ENCODE measurements at regions not wholly inside any gene's neighbourhood (a gene's known extent, or its start where the extent isn't known, plus 50 kb on each side); places are given as distances from the start of the nearest gene placed in this dataset.

DNA sequence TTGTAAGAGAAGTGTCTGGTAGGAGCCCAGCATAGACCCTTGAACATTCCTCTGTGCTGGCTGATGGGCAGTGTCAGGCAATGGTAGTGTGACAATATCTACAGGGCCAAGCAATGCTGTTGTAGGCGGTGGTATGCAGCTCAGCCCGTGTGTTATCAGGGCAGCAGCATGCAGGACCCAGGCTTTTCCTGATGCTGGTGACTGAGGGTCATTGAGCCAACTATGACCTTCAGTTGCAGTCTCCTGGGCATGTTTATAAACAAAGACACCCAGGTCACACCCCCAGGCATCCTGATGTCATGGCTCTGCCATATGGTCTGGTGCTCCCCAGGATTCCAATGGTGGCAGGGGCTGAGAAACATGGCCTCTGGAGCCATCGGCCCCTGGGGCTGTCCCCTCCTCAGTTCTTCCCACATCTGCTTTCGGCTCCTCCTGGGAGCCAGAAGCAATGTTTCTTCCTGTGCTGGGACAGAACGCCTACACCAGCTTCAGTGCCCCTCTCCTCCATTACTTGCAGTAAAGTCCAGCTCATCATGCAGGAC lies 518.0 kb upstream of the HS6ST1 start:
- DNase-seq (ENCODE audit: low read depth in 2 of 2): no peak

GRCh38 chr2:128838244-128838643 lies 519.6 kb upstream of the HS6ST1 start:
- no peak for DNase-seq (ENCODE audit: low read depth in 2 of 2)

GRCh38 chr2:128841803-128842202 lies 523.1 kb upstream of the HS6ST1 start:
- no peak for DNase-seq (ENCODE audit: low read depth in 2 of 2)

DNA sequence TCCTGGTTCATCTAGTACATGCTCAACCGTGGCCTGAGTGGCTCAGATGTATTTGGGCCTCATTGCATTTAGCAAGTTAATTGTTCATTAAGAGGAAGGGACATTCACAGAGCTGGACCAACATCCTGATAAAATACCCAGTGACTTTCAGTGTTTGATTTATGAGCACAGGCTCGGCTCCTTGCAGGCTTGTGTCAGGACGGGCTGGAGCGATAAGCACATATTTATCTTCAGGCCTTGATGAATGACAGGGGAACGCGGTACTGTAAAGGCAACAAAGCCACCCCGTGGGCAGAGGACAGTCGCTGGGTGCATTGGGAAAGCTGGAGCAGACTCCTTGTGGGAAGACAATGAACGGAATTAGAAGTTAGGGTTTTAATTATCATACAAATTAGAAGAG lies 548.6 kb upstream of the HS6ST1 start:
- no peak for DNase-seq (ENCODE audit: low read depth in 2 of 2)

DNA sequence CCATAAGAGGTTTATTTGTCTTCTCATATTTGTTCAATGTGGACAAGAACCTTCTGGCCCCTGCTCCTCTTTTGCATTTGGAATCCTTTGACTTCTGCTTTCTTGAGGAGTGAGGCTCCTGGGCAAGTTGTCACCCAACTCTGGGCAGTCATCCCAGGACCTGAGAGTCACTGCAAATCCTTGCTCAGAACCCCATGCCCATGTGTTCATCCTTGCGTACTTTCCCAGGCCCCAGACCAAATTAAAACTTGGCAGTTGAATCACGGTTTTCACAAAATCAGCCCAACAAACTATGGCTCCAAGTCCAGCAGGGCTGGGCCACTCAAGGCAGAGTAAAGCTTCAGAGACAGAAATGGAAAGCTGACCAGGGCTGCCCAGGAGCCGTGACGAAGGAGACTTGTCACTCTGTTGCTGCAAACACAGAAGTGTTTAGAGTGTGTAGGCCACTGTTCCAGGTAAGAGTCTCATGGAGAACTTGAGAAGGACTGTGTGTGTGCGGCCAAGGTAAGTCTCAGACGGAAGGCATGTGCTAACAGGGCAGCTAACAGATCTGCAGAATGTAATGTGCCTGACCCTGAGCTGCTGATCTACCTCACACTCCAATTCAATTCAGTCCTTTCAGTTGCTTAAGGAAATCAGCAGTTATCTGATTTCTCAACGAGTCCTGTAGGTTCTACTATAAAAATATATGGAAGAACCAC lies 549.4 kb upstream of the HS6ST1 start:
- DNase-seq (ENCODE audit: low read depth in 2 of 2): no peak

DNA sequence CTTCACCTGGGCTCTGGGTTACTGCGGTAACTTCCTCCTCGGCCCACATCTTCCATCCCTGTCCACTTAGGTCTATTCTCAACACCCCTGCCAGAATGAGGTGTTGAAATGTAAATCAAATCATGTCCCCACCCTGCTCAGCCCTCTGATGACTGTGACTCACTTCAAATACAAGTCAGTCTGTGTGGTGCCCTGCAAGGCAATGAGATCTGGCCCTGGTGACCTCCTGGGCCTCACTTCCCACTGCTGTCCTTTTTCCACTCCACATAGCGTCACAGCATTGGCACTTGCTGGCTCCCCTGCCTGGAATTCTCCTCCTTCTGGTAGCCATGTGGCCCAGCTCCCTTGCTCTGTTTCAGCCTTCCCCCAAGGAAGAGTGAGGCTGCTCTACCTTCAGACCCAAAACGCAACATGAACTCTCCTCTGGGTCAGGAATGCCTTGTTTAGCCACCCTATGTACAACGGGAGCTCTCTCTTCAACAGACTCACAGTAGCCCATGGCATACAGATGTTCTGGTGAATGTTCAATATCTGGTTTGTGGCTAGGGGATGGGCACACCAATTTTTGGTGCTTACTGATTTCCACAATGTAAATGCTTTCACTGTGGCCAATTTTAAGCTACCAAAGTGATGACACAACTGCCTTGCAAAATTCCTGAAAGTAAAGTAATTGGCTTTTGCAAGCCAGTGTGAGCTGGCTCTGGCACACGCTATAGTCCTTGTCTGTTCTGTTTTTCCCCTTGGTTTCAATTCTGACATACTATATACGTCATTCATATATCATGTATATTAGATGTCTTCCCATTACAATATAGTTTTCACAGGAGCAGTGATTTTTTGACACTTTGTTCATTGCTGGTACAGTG lies 550.3 kb upstream of the HS6ST1 start:
- DNase-seq (ENCODE audit: low read depth in 2 of 2): no peak

- no peak for DNase-seq (ENCODE audit: low read depth in 2 of 2)
These were observed 555.9 kb upstream of the HS6ST1 start for GRCh38 chr2:128874608-128875007.

DNA sequence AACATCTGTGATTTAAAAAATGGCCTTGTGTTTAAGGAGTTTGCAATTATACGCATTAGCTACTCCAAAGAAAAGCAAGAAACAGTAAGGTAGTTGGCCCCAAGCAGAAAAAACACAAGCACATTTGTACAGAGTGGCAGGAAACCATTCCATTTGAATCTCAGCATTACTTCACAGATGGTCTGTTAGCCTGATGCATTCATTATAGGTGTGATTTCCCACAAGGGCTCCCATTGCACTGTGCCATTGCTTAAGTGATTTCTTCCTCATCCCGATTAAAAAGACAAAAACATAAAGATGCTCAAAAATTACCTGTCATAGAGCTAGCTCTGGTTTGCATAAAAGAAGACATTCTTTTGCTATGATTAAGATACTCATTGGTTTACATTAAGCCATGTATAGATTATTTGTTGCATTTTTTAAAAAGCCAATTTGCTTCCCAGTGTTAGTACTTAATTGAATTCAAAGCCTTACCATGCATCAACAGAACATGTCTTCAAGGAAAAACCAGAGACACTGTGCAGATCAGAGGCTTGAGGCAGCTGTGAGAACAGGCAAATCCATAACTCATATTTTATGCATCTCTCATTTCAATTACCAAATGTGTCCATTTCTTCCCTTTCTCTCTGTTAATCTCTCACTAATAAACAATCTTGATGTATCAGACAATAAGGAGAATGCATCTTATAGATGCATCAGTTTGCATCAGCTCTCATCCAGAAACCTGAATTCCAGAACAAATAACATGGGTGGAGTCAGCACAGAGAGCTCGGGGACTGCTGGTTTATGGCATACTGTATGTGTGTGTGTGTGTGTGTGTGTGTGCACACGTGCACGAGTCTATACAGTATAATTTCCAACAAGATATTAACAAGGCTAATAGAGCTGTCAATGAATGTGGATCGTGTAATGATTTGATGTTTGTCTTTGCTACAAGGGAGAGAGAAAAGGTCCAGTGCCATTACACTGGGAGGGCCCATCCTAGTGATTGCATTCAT lies 558.6 kb upstream of the HS6ST1 start:
- DNase-seq (ENCODE audit: low read depth in 2 of 2): no peak

DNA sequence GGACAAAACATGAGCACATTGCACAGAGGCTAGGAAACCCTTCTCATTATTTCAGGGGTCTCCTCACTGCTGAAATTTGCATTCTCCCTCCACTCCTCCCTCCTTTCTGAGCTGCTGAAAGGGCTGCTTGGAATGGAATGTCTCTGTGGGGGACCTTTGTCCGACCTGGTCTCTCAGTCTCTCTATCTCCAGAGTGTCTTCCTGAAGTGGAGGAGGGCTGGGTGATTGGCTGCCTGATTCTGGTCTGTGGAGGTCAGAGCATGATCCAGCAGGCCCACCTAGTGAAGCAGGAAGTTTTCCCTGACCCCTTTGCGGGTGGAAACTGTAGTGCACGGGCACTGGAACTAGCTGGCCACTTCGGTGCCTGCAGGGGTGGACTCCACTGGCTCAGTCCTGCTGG lies 560.5 kb upstream of the HS6ST1 start:
- DNase-seq (ENCODE audit: low read depth in 2 of 2): no peak

- DNase-seq (ENCODE audit: low read depth in 2 of 2): no peak
These were observed 576.2 kb upstream of the HS6ST1 start for GRCh38 chr2:128894896-128895295.

GRCh38 chr2:128901572-128902391 lies 583.1 kb upstream of the HS6ST1 start:
- no peak for DNase-seq (ENCODE audit: low read depth in 2 of 2)

GRCh38 chr2:128903637-128904036 lies 585.0 kb upstream of the HS6ST1 start:
- no peak for DNase-seq (ENCODE audit: low read depth in 2 of 2)

DNA sequence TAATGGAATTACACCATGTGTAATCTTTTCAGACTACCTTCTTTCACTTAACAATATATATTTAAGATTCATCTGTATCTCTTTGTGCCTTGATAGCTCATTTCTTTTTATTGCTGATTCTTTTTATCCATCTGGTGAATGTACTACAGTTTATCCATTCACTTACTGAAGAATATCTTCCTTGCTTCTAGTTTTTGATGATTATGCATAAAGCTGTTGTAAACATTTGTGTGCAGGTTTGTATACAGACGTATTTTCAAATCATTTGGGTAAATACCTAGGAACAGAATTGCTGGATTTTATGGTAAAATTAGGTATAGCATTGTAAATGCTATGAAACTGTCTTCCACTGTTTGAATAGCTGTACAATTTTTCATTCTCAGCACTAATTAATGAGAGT lies 592.6 kb upstream of the HS6ST1 start:
- DNase-seq (ENCODE audit: low read depth in 2 of 2): no peak

DNA sequence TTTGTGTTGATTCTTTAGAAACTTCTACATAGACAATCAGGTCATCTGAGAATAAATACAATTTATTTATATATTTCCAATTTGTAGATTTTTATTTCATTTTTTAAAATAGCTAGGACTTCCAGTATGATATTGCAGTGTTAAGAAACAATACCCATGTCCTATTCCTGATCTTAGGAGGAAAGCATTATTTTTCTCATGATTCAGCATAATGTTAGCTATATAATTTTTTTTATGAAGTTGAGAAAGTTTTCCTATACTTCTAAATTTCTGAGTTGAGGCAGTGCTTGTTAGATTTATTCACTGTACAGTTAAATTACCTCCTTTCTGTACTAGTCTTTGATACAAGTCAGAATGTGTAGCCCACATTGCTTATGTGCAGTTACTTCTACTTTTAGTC lies 595.7 kb upstream of the HS6ST1 start:
- DNase-seq (ENCODE audit: low read depth in 2 of 2): no peak

DNA sequence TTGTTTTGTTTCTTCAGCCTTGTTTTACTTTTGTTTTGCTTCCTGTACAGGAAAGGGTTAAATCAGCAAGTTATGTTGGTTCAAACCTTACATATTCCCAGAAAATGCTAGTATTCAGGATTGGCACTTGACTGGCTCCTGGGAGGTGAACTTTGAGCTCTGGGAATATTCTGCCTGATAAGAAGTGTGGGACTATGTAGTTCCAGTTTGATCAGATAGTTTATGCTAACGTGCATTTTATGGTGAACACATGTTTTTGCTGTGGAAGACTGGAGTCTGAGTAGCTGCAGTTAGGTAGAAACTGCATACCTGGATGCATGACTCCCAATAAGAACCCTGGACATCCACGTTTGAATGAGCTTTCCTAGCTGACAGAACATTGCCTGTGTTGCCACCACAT lies 603.1 kb upstream of the HS6ST1 start:
- no peak for DNase-seq (ENCODE audit: low read depth in 2 of 2)

- no peak for DNase-seq (ENCODE audit: low read depth in 2 of 2)
These were observed 603.5 kb upstream of the HS6ST1 start for GRCh38 chr2:128922154-128922553.

- no peak for DNase-seq (ENCODE audit: low read depth in 2 of 2)
These were observed 607.0 kb upstream of the HS6ST1 start for GRCh38 chr2:128925631-128926030.

GRCh38 chr2:128930101-128930500 lies 611.4 kb upstream of the HS6ST1 start:
- DNase-seq (ENCODE audit: low read depth in 2 of 2): no peak

DNA sequence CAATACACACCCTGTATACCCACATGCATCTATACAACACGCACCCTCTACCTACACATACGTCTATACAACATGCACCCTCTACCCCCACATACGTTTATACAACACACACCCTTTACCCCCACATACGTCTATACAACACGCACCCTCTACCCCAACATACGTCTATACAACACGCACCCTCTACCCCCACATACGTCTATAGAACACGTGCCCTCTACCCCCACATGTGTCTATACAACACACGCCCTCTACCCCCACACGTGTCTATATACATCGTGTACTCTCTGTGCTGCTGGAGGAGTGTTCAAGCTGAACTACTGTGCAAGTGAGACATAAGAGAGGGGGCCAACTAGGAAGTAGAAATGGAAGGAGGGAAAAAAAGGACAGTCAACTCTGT lies 621.7 kb upstream of the HS6ST1 start:
- no peak for DNase-seq (ENCODE audit: low read depth in 2 of 2)

DNA sequence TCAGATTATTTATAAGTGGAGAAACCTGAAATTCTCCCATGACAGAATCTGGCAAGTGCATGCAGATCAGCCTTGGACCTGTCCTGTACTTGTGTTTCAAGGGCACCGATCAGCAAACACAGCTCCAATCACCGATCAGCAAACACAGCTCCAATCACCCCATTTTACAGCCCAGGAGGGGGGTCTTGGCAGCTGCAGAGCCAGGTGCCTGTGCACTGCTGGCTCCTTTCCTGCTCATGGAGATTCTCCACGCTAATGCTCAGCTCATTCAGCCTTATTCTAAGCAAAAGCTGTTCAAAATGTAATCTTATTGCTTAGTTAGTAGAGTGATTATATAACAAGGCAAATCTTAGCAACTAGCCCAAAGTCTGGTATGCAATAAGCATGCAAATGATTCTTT lies 623.1 kb upstream of the HS6ST1 start:
- no peak for DNase-seq (ENCODE audit: low read depth in 2 of 2)

- no peak for DNase-seq (ENCODE audit: low read depth in 2 of 2)
These were observed 630.7 kb upstream of the HS6ST1 start for GRCh38 chr2:128949360-128949759.
